GM13976 (cell line): ENCODE measurements at regions not wholly inside any gene's neighbourhood (a gene's known extent, or its start where the extent isn't known, plus 50 kb on each side); places are given as distances from the start of the nearest gene placed in this dataset.
"Not testable (repeated sequence)": the region's sequence is repeated elsewhere in the genome, so short reads cannot be mapped to it uniquely, and the experiment has no call there.

Source experiments
- DNase-seq: peaks from one replicate; pipeline ENCODE4 v3.0.0; 2012; ENCODE audit warnings: low spot score
- CTCF ChIP-seq: IDR thresholded peaks from 2 replicates; pipeline ENCODE4 v1.5.1; 2012; ENCODE audit warnings: borderline replicate concordance, mild to moderate bottlenecking; ENCODE audit not compliant: insufficient read depth; ENCODE audit errors: extremely low read depth, missing control alignments, control extremely low read depth
- in situ Hi-C: fragments of 300-500 bp; cut with MboI; formaldehyde crosslinking; loops from one replicate; pipeline ENCODE4 v1.12.0; 2022; ENCODE audit warnings: low sequenced_read_pairs, mixed read lengths, inconsistent platforms; ENCODE audit not compliant: unreplicated experiment

- in situ Hi-C loops: no loop called here
- no peak for DNase-seq
These were observed 85.6 kb upstream of the CCND2 start for GRCh38 chr12:4187916-4188315.

GRCh38 chr12:4187315-4187714, 86.2 kb upstream of the CCND2 start:
- in situ Hi-C loops, DNase-seq: not testable (repeated sequence)

More at GRCh38 chr12:4187916-4188315, 85.6 kb upstream of the CCND2 start:
- TF ChIP-seq CTCF: no peak

- in situ Hi-C loops: no loop called here
- no peak for DNase-seq
- TF ChIP-seq CTCF: no peak
These were observed 95.0 kb upstream of the CCND2 start for GRCh38 chr12:4178424-4179170.

GRCh38 chr12:4177262-4177661, 96.3 kb upstream of the CCND2 start:
- no peak for TF ChIP-seq CTCF
- in situ Hi-C loops: no loop called here
- DNase-seq: no peak

GRCh38 chr12:4176168-4176567, 97.4 kb upstream of the CCND2 start:
- in situ Hi-C loops: no loop called here
- TF ChIP-seq CTCF: no peak
- DNase-seq: no peak

GRCh38 chr12:4174417-4174816, 99.1 kb upstream of the CCND2 start:
- no peak for DNase-seq
- TF ChIP-seq CTCF: no peak
- in situ Hi-C loops: no loop called here

- no peak for DNase-seq
- in situ Hi-C loops: no loop called here
- no peak for TF ChIP-seq CTCF
These were observed 100.6 kb upstream of the CCND2 start for GRCh38 chr12:4172999-4173398.
